ENCODE measurements at regions not wholly inside any gene's neighbourhood (a gene's known extent, or its start where the extent isn't known, plus 50 kb on each side); places are given as distances from the start of the nearest gene placed in this dataset.

DNA sequence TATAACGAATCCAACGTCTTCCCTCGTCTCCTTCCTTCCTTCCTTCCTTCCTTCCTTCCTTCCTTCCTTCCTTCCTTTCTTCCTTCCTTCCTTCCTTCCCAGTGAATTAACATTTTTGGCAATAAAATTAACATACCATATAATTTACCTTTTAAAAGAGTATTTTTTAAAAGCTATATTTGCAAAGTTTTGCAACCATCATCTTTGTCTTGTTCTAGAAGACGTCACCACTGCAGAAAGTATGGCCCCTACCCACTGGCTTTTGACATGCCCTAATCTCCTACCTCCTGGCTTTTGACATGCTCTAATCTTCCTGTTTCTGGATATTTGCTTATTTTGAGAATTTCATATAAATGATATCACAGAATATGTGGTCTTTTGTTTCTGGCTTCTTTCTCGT is 1023.9 kb upstream of the ZEB2 start:
- H2AFZ ChIP-seq, result no peak overlapping the region
- H3K27me3 ChIP-seq (ENCODE audit: insufficient read depth, low read depth), result no peaks in the 10 kb centered on the region
- H3K4me2 ChIP-seq, result no peak overlapping the region
- no peak overlapping the region for H3K27ac ChIP-seq
- H3K4me3 ChIP-seq, result no peak overlapping the region
- no peak for DNase-seq
- H3K4me1 ChIP-seq (replicated peaks; ENCODE audit: insufficient read depth), result no peaks in the 10 kb centered on the region
- no peaks in the 10 kb centered on the region for H3K36me3 ChIP-seq (ENCODE audit: low read depth)
- no TSS peak for BruUV-seq (replicated peaks)
- intact Hi-C loops (cut with micrococcal nuclease; ENCODE audit: unreplicated experiment), result no loop called here
- ChIA-PET CTCF (no interaction called here), POLR2A (ENCODE audit: unreplicated experiment) (no interaction called here)
- H3K9me2 ChIP-seq (ENCODE audit: insufficient read depth), result 0 out of 2 replicates have a peak, but pooled peaks cover 4% of the 10 kb centered on the region
- H4K20me1 ChIP-seq (ENCODE audit: insufficient read depth), result no peaks in the 10 kb centered on the region
- H3K9me3 ChIP-seq (ENCODE audit: insufficient read depth, low read depth), result no peaks in the 10 kb centered on the region; the same call in 1 of the 2 replicates
- no peaks in the 10 kb centered on the region for H3F3A ChIP-seq (ENCODE audit: insufficient read depth, low read depth)
- H3K79me2 ChIP-seq (ENCODE audit: low read depth), result no peaks in the 10 kb centered on the region
- TF ChIP-seq, protein P1, sequence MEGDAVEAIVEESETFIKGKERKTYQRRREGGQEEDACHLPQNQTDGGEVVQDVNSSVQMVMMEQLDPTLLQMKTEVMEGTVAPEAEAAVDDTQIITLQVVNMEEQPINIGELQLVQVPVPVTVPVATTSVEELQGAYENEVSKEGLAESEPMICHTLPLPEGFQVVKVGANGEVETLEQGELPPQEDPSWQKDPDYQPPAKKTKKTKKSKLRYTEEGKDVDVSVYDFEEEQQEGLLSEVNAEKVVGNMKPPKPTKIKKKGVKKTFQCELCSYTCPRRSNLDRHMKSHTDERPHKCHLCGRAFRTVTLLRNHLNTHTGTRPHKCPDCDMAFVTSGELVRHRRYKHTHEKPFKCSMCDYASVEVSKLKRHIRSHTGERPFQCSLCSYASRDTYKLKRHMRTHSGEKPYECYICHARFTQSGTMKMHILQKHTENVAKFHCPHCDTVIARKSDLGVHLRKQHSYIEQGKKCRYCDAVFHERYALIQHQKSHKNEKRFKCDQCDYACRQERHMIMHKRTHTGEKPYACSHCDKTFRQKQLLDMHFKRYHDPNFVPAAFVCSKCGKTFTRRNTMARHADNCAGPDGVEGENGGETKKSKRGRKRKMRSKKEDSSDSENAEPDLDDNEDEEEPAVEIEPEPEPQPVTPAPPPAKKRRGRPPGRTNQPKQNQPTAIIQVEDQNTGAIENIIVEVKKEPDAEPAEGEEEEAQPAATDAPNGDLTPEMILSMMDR (conservative IDR thresholded peaks at IDR 0.05), result no peak
- TF ChIP-seq EZH2 (IDR thresholded peaks at IDR 0.05; ENCODE audit: low read depth), result no peak

DNA sequence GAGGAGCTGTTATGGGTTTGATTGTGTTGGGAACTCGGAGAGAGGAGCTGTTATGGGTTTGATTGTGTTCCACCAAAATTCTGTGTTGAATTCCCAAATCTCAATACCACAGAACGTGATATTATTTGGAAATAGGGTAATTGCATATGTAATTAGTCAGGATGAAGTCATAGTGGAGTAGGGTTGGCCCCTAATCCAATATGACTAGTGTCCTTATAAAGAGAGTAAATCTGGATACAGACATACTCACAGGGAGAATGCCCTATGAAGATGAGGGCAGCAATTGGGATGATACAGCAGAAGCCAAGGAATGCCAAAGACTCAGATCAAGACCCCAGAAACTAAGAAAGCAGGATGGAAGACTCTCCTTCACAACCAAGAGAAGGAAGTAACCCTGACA is 1023.2 kb upstream of the ZEB2 start:
- Histone ChIP-seq H3K27me3 (ENCODE audit: insufficient read depth, low read depth) (no peaks in the 10 kb centered on the region), H3K27ac (no peak overlapping the region), H3K4me2 (no peak overlapping the region), H3K9me2 (ENCODE audit: insufficient read depth) (0 out of 2 replicates have a peak, but pooled peaks cover 4% of the 10 kb centered on the region), H3F3A (ENCODE audit: insufficient read depth, low read depth) (no peaks in the 10 kb centered on the region), H4K20me1 (ENCODE audit: insufficient read depth) (no peaks in the 10 kb centered on the region), H3K36me3 (ENCODE audit: low read depth) (no peaks in the 10 kb centered on the region), H2AFZ (no peak overlapping the region), H3K9me3 (ENCODE audit: insufficient read depth, low read depth) (no peaks in the 10 kb centered on the region; the same call in 1 of the 2 replicates), H3K4me1 (replicated peaks; ENCODE audit: insufficient read depth) (no peaks in the 10 kb centered on the region), H3K79me2 (ENCODE audit: low read depth) (no peaks in the 10 kb centered on the region), H3K4me3 (no peak overlapping the region)
- no TSS peak for BruUV-seq (replicated peaks)
- DNase-seq, result no peak
- intact Hi-C loops (cut with micrococcal nuclease; ENCODE audit: unreplicated experiment), result no loop called here
- POLR2A ChIA-PET (ENCODE audit: unreplicated experiment), result no interaction called here
- CTCF ChIA-PET, result no interaction called here
- TF ChIP-seq, protein P1 (conservative IDR thresholded peaks at IDR 0.05), result no peak
- TF ChIP-seq EZH2 (IDR thresholded peaks at IDR 0.05; ENCODE audit: low read depth), result no peak

DNA sequence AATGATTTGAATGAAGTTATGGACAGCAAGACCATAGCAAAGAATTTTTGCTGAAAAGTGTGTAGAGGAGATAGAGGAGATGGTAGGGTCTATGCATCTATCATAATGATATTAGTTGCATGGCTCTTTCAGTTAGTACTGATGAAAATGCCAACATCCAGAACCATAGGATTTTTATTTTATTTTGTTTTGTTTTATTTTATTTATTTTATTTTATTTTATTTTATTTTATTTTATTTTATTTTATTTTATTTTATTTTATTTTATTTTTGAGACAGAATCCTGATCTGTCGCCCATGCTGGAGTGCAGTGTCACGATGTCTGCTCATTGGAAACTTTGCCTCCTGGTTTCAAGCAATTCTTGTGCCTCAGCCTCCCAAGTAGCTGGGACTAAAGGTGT is 1021.1 kb upstream of the ZEB2 start:
- Histone ChIP-seq H3K4me2 (no peak overlapping the region), H3K9me2 (ENCODE audit: insufficient read depth) (0 out of 2 replicates have a peak, but pooled peaks cover 4% of the 10 kb centered on the region), H3K4me3 (no peak overlapping the region), H3K27ac (no peak overlapping the region), H4K20me1 (ENCODE audit: insufficient read depth) (no peaks in the 10 kb centered on the region), H2AFZ (no peak overlapping the region), H3K36me3 (ENCODE audit: low read depth) (no peaks in the 10 kb centered on the region), H3F3A (ENCODE audit: insufficient read depth, low read depth) (no peaks in the 10 kb centered on the region), H3K27me3 (ENCODE audit: insufficient read depth, low read depth) (no peaks in the 10 kb centered on the region), H3K79me2 (ENCODE audit: low read depth) (no peaks in the 10 kb centered on the region), H3K4me1 (replicated peaks; ENCODE audit: insufficient read depth) (no peaks in the 10 kb centered on the region), H3K9me3 (ENCODE audit: insufficient read depth, low read depth) (no peaks in the 10 kb centered on the region; the same call in 1 of the 2 replicates)
- no peak for TF ChIP-seq EZH2 (IDR thresholded peaks at IDR 0.05; ENCODE audit: low read depth)
- TF ChIP-seq, protein P1 (conservative IDR thresholded peaks at IDR 0.05), result no peak
- POLR2A ChIA-PET (ENCODE audit: unreplicated experiment), result no interaction called here
- intact Hi-C loops (cut with micrococcal nuclease; ENCODE audit: unreplicated experiment), result no loop called here
- BruUV-seq (replicated peaks), result no TSS peak
- DNase-seq, result no peak
- CTCF ChIA-PET, result no interaction called here
